MM.1S (cell line): ENCODE measurements at regions not wholly inside any gene's neighbourhood (a gene's known extent, or its start where the extent isn't known, plus 50 kb on each side); places are given as distances from the start of the nearest gene placed in this dataset.

Experiments used
- CTCF ChIP-seq: fragments of 300-600 bp; sonication (generic); IDR thresholded peaks from 2 replicates; pipeline ENCODE4 v1.5.1; 2016; ENCODE audit warnings: antibody characterized with exemption, low read length, mixed read lengths
- EZH2 ChIP-seq: fragments of 300-600 bp; sonication (generic); optimal IDR thresholded peaks from 2 replicates; pipeline ENCODE3; 2017; ENCODE audit warnings: low read depth, mild to moderate bottlenecking, antibody characterized with exemption, low read length, mixed read lengths
- EZH2phosphoT487 ChIP-seq: fragments of 300-600 bp; sonication (generic); IDR thresholded peaks from 2 replicates; pipeline ENCODE4 v1.6.1; 2018; ENCODE audit warnings: antibody characterized with exemption, low read length

- TF ChIP-seq CTCF (no peak), EZH2 (no peak), EZH2phosphoT487 (no peak)
Measured at GRCh38 chr13:110065780-110066179, 241.2 kb downstream of the COL4A1 start.
